Caco-2 (cell line): ENCODE measurements at regions not wholly inside any gene's neighbourhood (a gene's known extent, or its start where the extent isn't known, plus 50 kb on each side); places are given as distances from the start of the nearest gene placed in this dataset.

Experiments used
- BruUV-seq: library from RNA; stranded (reverse); fragments of 400-500 nt; replicated peaks from 2 replicates; lab custom pipeline; 2021; lab: Mats Ljungman, UMichigan
- CTCF ChIA-PET: fragments of 300-600 bp; sonication (Branson Sonifier 250); formaldehyde crosslinking; loops from one replicate; lab custom pipeline; 2022; ENCODE audit warnings: antibody characterized with exemption; lab: Charles Lee
- POLR2A ChIA-PET: fragments of 300-600 bp; sonication (Branson Sonifier 250); formaldehyde crosslinking; loops from one replicate; lab custom pipeline; 2022; ENCODE audit warnings: antibody characterized with exemption; lab: Charles Lee
- DNase-seq, 2 experiments: peaks; one replicate each; pipeline versions ENCODE4 v3.0.0 to v3.0.0-alpha.2; 2020 to 2022
- H3K27me3 ChIP-seq: replicated peaks from 2 replicates; pipeline ENCODE4 v1.6.0; 2011; ENCODE audit warnings: low read length; ENCODE audit not compliant: control insufficient read depth, insufficient read depth
- H3K36me3 ChIP-seq: 2 replicates; pipeline ENCODE4 v1.5.1; 2011; ENCODE audit warnings: low read length; ENCODE audit not compliant: control insufficient read depth, insufficient read depth
- H3K4me1 ChIP-seq: fragments of 250-450 bp; sonication (Bioruptor Pico); 2 replicates; pipeline ENCODE4 v1.5.1; 2020; ENCODE audit warnings: mild to moderate bottlenecking
- H3K4me3 ChIP-seq: 2 replicates; pipeline ENCODE4 v1.5.1; 2011; ENCODE audit warnings: low read depth, mild to moderate bottlenecking, control low read depth, low read length
- H3K9me3 ChIP-seq: fragments of 250-450 bp; sonication (Bioruptor Pico); 2 replicates; pipeline ENCODE4 v1.5.1; 2020; ENCODE audit warnings: mild to moderate bottlenecking, moderate library complexity
- H3K27ac Mint-ChIP-seq: one replicate; pipeline ENCODE4 v1.8.0; 2022; ENCODE audit warnings: mixed read lengths; ENCODE audit not compliant: unreplicated experiment
- H3K27me3 Mint-ChIP-seq: one replicate; pipeline ENCODE4 v1.8.0; 2022; ENCODE audit warnings: mixed read lengths; ENCODE audit not compliant: insufficient read depth, unreplicated experiment
- H3K36me3 Mint-ChIP-seq: one replicate; pipeline ENCODE4 v1.8.0; 2022; ENCODE audit warnings: mild to moderate bottlenecking, mixed read lengths; ENCODE audit not compliant: insufficient read depth, unreplicated experiment
- H3K4me1 Mint-ChIP-seq: one replicate; pipeline ENCODE4 v1.8.0; 2022; ENCODE audit warnings: low read depth, mixed read lengths; ENCODE audit not compliant: unreplicated experiment
- H3K4me3 Mint-ChIP-seq: one replicate; pipeline ENCODE4 v1.8.0; 2022; ENCODE audit warnings: mild to moderate bottlenecking, moderate library complexity, mixed read lengths; ENCODE audit not compliant: unreplicated experiment
- H3K9me3 Mint-ChIP-seq: one replicate; pipeline ENCODE4 v1.8.0; 2022; ENCODE audit warnings: mixed read lengths; ENCODE audit not compliant: unreplicated experiment
- CTCF ChIP-seq, 2 experiments: fragments of 200-600 bp in 1 of 2; IDR thresholded peaks; 1 replicate in 1 of 2; 2 replicates in 1 of 2; pipeline versions ENCODE4 v1.5.1 to v1.8.0; 2011 to 2022; ENCODE audit warnings: antibody characterized with exemption in 1 of 2, control low read depth in 1 of 2, inconsistent platforms in 1 of 2, low read depth in 1 of 2, low read length in 1 of 2, mild to moderate bottlenecking in 1 of 2, moderate library complexity in 1 of 2; ENCODE audit not compliant: insufficient read depth in 1 of 2, severe bottlenecking in 1 of 2, unreplicated experiment in 1 of 2
- intact Hi-C: fragments of 100-400 bp; cut with micrococcal nuclease; formaldehyde crosslinking; loops from one replicate; pipeline ENCODE4 v1.10.0; 2022; ENCODE audit not compliant: unreplicated experiment

GRCh38 chr1:59229138-59229537 lies 67.8 kb upstream of the FGGY start:
- Mint-ChIP-seq H3K4me3 (no peak overlapping the region), H3K27me3 (no peaks in the 10 kb centered on the region), H3K4me1 (peaks cover 6% of the 10 kb centered on the region), H3K9me3 (no peaks in the 10 kb centered on the region), H3K36me3 (no peaks in the 10 kb centered on the region), H3K27ac (no peak overlapping the region)
- BruUV-seq: no TSS peak
- intact Hi-C loops: no loop called here
- ChIA-PET CTCF (no interaction called here), POLR2A (no interaction called here)
- no peak overlapping the region for H3K4me3 ChIP-seq
- no peaks in the 10 kb centered on the region; the same call in 1 of the 2 replicates for H3K4me1 ChIP-seq
- DNase-seq: no peak
- H3K36me3 ChIP-seq: no peaks in the 10 kb centered on the region
- H3K9me3 ChIP-seq: no peaks in the 10 kb centered on the region
- TF ChIP-seq CTCF (IDR thresholded peaks at IDR 0.05; ENCODE audit: insufficient read depth in 1 of 2, low read depth in 1 of 2, low read length in 1 of 2, severe bottlenecking in 1 of 2, unreplicated experiment in 1 of 2): no peak
- H3K27me3 ChIP-seq: no peaks in the 10 kb centered on the region

- H3K36me3 ChIP-seq: no peaks in the 10 kb centered on the region
- H3K27me3 Mint-ChIP-seq: no peaks in the 10 kb centered on the region
- H3K27ac Mint-ChIP-seq: peak overlapping the region; percentile 11
- no peak overlapping the region for H3K4me3 ChIP-seq
- no peaks in the 10 kb centered on the region for H3K27me3 ChIP-seq
- no peak for TF ChIP-seq CTCF (IDR thresholded peaks at IDR 0.05; ENCODE audit: insufficient read depth in 1 of 2, low read depth in 1 of 2, low read length in 1 of 2, severe bottlenecking in 1 of 2, unreplicated experiment in 1 of 2)
- DNase-seq: no peak
- no peaks in the 10 kb centered on the region for H3K9me3 ChIP-seq
- no peaks in the 10 kb centered on the region for H3K9me3 Mint-ChIP-seq
- BruUV-seq: no TSS peak
- H3K4me3 Mint-ChIP-seq: no peak overlapping the region
- ChIA-PET CTCF (no interaction called here), POLR2A (no interaction called here)
- no peaks in the 10 kb centered on the region for H3K4me1 Mint-ChIP-seq
- no peaks in the 10 kb centered on the region for H3K36me3 Mint-ChIP-seq
- H3K4me1 ChIP-seq: no peaks in the 10 kb centered on the region
- intact Hi-C loops: no loop called here
These were observed 66.3 kb upstream of the FGGY start for GRCh38 chr1:59230622-59231021.

- no peak overlapping the region for H3K27ac Mint-ChIP-seq
- TF ChIP-seq CTCF (IDR thresholded peaks at IDR 0.05; ENCODE audit: insufficient read depth in 1 of 2, low read depth in 1 of 2, low read length in 1 of 2, severe bottlenecking in 1 of 2, unreplicated experiment in 1 of 2): no peak
- intact Hi-C loops: no loop called here
- no peaks in the 10 kb centered on the region for H3K36me3 ChIP-seq
- no peaks in the 10 kb centered on the region for H3K9me3 Mint-ChIP-seq
- H3K27me3 ChIP-seq: no peaks in the 10 kb centered on the region
- ChIA-PET POLR2A (no interaction called here), CTCF (no interaction called here)
- no peak for DNase-seq
- no peak overlapping the region for H3K4me3 Mint-ChIP-seq
- H3K4me1 Mint-ChIP-seq: no peaks in the 10 kb centered on the region
- H3K4me3 ChIP-seq: no peak overlapping the region
- H3K27me3 Mint-ChIP-seq: no peaks in the 10 kb centered on the region
- no peaks in the 10 kb centered on the region for H3K4me1 ChIP-seq
- BruUV-seq: no TSS peak
- no peaks in the 10 kb centered on the region for H3K36me3 Mint-ChIP-seq
- H3K9me3 ChIP-seq: no peaks in the 10 kb centered on the region
These were observed 64.7 kb upstream of the FGGY start for GRCh38 chr1:59232216-59232615.
